Gastroesophageal sphincter (tissue), 4 donors: ENCODE measurements at regions not wholly inside any gene's neighbourhood (a gene's known extent, or its start where the extent isn't known, plus 50 kb on each side); places are given as distances from the start of the nearest gene placed in this dataset.

ENCODE experiments used
- ATAC-seq: fragments of 150-250 bp; one replicate; pipeline ENCODE4 v1.9.1; 2016; ENCODE audit warnings: mild to moderate bottlenecking, moderate library complexity
- H3K27ac ChIP-seq, 4 donors: fragments of 200-600 bp; sonication (generic) in 3 of 4; 1 replicate in 3 of 4; 2 replicates in 1 of 4; pipeline ENCODE4 v1.5.1; 2016 to 2019
- H3K27me3 ChIP-seq: fragments of 200-600 bp; sonication (generic); one replicate; pipeline ENCODE4 v1.5.1; 2019
- H3K36me3 ChIP-seq, 2 donors: fragments of 200-600 bp; sonication (generic); one replicate each; pipeline ENCODE4 v1.5.1; 2019; ENCODE audit warnings: control low read depth in 1 of 2
- H3K4me1 ChIP-seq, 3 donors: fragments of 200-600 bp; sonication (generic); 1 replicate in 2 of 3; 2 replicates in 1 of 3; pipeline ENCODE4 v1.5.1; 2016 to 2019; ENCODE audit warnings: control low read depth in 2 of 3
- H3K4me3 ChIP-seq, 2 donors: fragments of 200-600 bp; sonication (generic); one replicate each; pipeline ENCODE4 v1.5.1; 2019; ENCODE audit warnings: mild to moderate bottlenecking in 1 of 2, moderate library complexity in 1 of 2
- H3K9me3 ChIP-seq, 3 donors: fragments of 200-600 bp; sonication (generic); one replicate each; pipeline ENCODE4 v1.5.1; 2017 to 2019; ENCODE audit warnings: control low read depth in 2 of 3
- EP300 ChIP-seq: sonication (generic); formaldehyde crosslinking; IDR thresholded peaks from one replicate; pipeline ENCODE4 v1.6.1; 2017; ENCODE audit warnings: antibody characterized with exemption, mild to moderate bottlenecking
- POLR2A ChIP-seq, 2 donors: fragments of 450-650 bp; IDR thresholded peaks; one replicate each; pipeline ENCODE4 v1.6.1; 2017; ENCODE audit warnings: antibody characterized with exemption in 2 of 2, mild to moderate bottlenecking in 2 of 2, moderate library complexity in 1 of 2
- POLR2AphosphoS5 ChIP-seq: sonication (generic); formaldehyde crosslinking; IDR thresholded peaks from one replicate; pipeline ENCODE4 v1.6.1; 2017; ENCODE audit warnings: antibody characterized with exemption
- WGBS, 2 donors: methylation state at CpG; one replicate each; pipeline ENCODE4 v1.1.5; 2018; ENCODE audit warnings: low coverage in 1 of 2; 5-methylcytosine and 5-hydroxymethylcytosine counted together
- TF ChIP-seq, protein P1 (sequence below), 4 experiments: fragments of 200-600 bp in 2 of 4; fragments of 450-650 bp in 2 of 4; sonication (generic) in 1 of 4; IDR thresholded peaks; one replicate each; pipeline ENCODE4 v1.5.1; 2017 to 2019; ENCODE audit warnings: antibody characterized with exemption in 4 of 4, mild to moderate bottlenecking in 2 of 4, moderate library complexity in 2 of 4

GRCh38 chr3:181892848-181893247 is 181.1 kb downstream of the SOX2 start:
- Histone ChIP-seq H3K4me1 (no peaks in the 10 kb centered on the region), H3K9me3 (no peaks in the 10 kb centered on the region), H3K27me3 (peaks cover 15% of the 10 kb centered on the region), H3K27ac (no peak overlapping the region), H3K4me3 (no peak overlapping the region), H3K36me3 (no peaks in the 10 kb centered on the region)
- 21 to 45% methylated on average over 2 to 4 of the region's 4 CpGs for WGBS, 2 donors
- TF ChIP-seq, protein P1, sequence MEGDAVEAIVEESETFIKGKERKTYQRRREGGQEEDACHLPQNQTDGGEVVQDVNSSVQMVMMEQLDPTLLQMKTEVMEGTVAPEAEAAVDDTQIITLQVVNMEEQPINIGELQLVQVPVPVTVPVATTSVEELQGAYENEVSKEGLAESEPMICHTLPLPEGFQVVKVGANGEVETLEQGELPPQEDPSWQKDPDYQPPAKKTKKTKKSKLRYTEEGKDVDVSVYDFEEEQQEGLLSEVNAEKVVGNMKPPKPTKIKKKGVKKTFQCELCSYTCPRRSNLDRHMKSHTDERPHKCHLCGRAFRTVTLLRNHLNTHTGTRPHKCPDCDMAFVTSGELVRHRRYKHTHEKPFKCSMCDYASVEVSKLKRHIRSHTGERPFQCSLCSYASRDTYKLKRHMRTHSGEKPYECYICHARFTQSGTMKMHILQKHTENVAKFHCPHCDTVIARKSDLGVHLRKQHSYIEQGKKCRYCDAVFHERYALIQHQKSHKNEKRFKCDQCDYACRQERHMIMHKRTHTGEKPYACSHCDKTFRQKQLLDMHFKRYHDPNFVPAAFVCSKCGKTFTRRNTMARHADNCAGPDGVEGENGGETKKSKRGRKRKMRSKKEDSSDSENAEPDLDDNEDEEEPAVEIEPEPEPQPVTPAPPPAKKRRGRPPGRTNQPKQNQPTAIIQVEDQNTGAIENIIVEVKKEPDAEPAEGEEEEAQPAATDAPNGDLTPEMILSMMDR (IDR thresholded peaks at IDR 0.05): no peak
- TF ChIP-seq POLR2AphosphoS5 (no peak), POLR2A (IDR thresholded peaks at IDR 0.05) (no peak), EP300 (no peak)
- no peak for ATAC-seq

DNA sequence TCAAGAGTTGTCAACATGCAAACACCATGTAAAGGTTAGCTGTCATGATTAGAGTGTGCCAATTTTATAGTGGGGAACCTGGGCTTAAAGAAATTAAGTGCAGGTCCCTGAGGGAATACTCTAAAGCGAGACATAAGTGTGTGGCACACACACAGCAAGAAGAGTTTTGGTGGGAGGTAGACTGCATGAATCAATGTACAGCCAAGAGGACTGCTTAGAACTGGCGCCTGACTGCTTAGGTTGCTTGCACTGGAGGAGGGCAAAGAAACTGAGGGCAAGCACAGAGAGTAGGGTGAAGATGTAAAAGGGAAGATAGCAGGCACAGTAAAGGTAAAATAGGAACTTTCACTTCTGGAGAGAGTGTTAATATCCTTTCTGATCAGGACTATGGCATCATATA is 184.9 kb downstream of the SOX2 start:
- Histone ChIP-seq H3K9me3 (no peaks in the 10 kb centered on the region), H3K27ac (no peak overlapping the region), H3K4me1 (no peaks in the 10 kb centered on the region), H3K27me3 (no peaks in the 10 kb centered on the region), H3K4me3 (no peak overlapping the region), H3K36me3 (no peaks in the 10 kb centered on the region)
- 77 to 83% methylated on average over 2 of the region's 2 CpGs for whole genome bisulfite sequencing, 2 donors
- TF ChIP-seq POLR2A (IDR thresholded peaks at IDR 0.05): no peak
- no peak for ATAC-seq

DNA sequence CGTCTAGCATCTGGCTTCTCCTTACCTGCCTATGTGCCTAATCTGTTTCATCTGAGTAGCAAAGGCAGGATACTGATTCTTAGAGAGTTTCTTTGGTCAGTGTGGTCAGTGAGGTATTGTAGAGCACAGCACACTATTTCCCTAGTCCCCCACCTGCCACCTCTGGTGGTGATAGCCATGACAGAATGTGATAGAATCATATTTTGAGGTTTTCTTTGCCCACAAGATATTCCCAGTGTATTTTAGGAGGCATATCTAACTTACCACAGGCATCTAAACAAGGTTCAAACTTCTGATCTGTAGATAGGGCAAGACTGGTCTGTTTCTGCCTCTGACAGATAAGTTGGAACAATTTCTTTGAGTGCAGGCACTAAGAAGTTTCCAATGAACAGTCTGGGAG is 188.0 kb downstream of the SOX2 start:
- H3K36me3 ChIP-seq: no peaks in the 10 kb centered on the region
- WGBS, 2 donors: 86% methylated on average over 1 of the region's 1 CpG
- no peaks in the 10 kb centered on the region for H3K4me1 ChIP-seq
- no peaks in the 10 kb centered on the region for H3K9me3 ChIP-seq
- no peak for ATAC-seq
- H3K27ac ChIP-seq: no peak overlapping the region
- TF ChIP-seq POLR2AphosphoS5: no peak
- TF ChIP-seq, protein P1 (IDR thresholded peaks at IDR 0.05): no peak
- TF ChIP-seq POLR2A (IDR thresholded peaks at IDR 0.05): no peak
- TF ChIP-seq EP300: no peak
- no peaks in the 10 kb centered on the region for H3K27me3 ChIP-seq
- H3K4me3 ChIP-seq: no peak overlapping the region

DNA sequence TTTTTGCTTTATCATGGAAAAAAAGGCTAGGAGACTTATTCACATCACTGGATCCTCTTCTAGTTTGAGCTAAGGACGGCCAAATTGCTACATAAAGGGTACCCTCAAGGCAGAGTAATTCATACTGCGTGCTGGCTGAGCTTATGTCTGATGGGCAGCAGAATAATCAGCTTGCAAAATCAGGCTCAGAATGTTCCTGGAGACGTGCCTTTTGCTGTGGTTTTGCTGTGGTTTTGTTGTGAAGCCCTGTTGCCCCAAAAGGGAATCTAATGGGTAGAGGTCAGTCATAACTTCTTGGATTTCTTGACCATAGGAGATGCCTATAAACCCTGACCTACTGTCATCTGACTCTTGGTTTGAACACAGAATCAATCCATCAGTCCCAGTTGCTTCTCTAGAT is 189.9 kb downstream of the SOX2 start:
- ATAC-seq: no peak
- no peaks in the 10 kb centered on the region for H3K36me3 ChIP-seq
- WGBS, 2 donors: 72% methylated on average over 3 of the region's 3 CpGs; no CpG with 5 or more reads in 1 of the 2 donors
- no peak overlapping the region for H3K27ac ChIP-seq
- H3K27me3 ChIP-seq: no peaks in the 10 kb centered on the region
- TF ChIP-seq EP300: no peak
- no peak for TF ChIP-seq POLR2A (IDR thresholded peaks at IDR 0.05)
- TF ChIP-seq POLR2AphosphoS5: no peak
- TF ChIP-seq, protein P1 (IDR thresholded peaks at IDR 0.05): no peak
- H3K4me1 ChIP-seq: no peaks in the 10 kb centered on the region
- H3K9me3 ChIP-seq: no peaks in the 10 kb centered on the region
- H3K4me3 ChIP-seq: no peak overlapping the region

DNA sequence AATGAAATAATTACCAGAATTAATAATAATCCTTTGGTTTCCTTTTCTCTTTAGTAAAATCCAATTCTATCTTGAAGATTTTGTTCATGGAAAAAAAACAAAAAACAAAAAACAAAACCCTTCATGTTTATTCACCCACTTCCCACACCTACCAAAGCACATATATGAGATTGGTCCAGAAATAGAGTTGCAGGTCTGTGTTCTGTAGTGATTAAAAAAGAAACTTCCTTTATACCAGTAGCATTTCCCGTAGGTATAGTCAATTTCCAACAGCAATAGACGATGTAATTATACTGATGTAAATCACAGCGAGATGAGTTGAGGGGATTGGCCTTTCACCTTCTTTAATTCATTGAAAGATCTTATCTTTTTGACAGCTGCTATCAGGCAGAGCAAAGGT is 194.6 kb downstream of the SOX2 start:
- H3K27ac ChIP-seq: no peak overlapping the region
- no peaks in the 10 kb centered on the region for H3K9me3 ChIP-seq
- ATAC-seq: no peak
- TF ChIP-seq, protein P1 (IDR thresholded peaks at IDR 0.05): no peak
- TF ChIP-seq POLR2A (IDR thresholded peaks at IDR 0.05) (no peak), EP300 (no peak), POLR2AphosphoS5 (no peak)
- no peak overlapping the region for H3K4me3 ChIP-seq
- H3K36me3 ChIP-seq: no peaks in the 10 kb centered on the region
- no peaks in the 10 kb centered on the region for H3K27me3 ChIP-seq
- WGBS, 2 donors: 52 to 66% methylated on average over 3 of the region's 3 CpGs
- no peaks in the 10 kb centered on the region for H3K4me1 ChIP-seq
